OCI-M2 (cell line): ENCODE measurements at regions not wholly inside any gene's neighbourhood (a gene's known extent, or its start where the extent isn't known, plus 50 kb on each side); places are given as distances from the start of the nearest gene placed in this dataset.
"Not testable (repeated sequence)": the region's sequence is repeated elsewhere in the genome, so short reads cannot be mapped to it uniquely, and the experiment has no call there.

Experiments
- DNase-seq: peaks from one replicate; lab custom pipeline; 2025; ENCODE audit not compliant: unreplicated experiment; lab: John Stamatoyannopoulos, UW

GRCh38 chr4:128758314-128758922 is 51.1 kb upstream of the JADE1 start:
- DNase-seq, result no peak

GRCh38 chr4:128757712-128758111 is 51.8 kb upstream of the JADE1 start:
- DNase-seq, result no peak

GRCh38 chr4:128751354-128751753 is 58.1 kb upstream of the JADE1 start:
- no peak for DNase-seq

- not testable (repeated sequence) for DNase-seq
These were observed 67.8 kb upstream of the JADE1 start for GRCh38 chr4:128741748-128742147.

GRCh38 chr4:128737098-128737513 is 72.4 kb upstream of the JADE1 start:
- DNase-seq, result no peak

GRCh38 chr4:128735714-128736113 is 73.8 kb upstream of the JADE1 start:
- no peak for DNase-seq

GRCh38 chr4:128728190-128728589 is 81.3 kb upstream of the JADE1 start:
- no peak for DNase-seq

GRCh38 chr4:128727658-128728057 is 81.8 kb upstream of the JADE1 start:
- no peak for DNase-seq

GRCh38 chr4:128725405-128726055 is 84.0 kb upstream of the JADE1 start:
- DNase-seq, result no peak

GRCh38 chr4:128722911-128723310 is 86.6 kb upstream of the JADE1 start:
- DNase-seq, result no peak

GRCh38 chr4:128721896-128722295 is 87.6 kb upstream of the JADE1 start:
- DNase-seq, result no peak

GRCh38 chr4:128720270-128720669 is 89.2 kb upstream of the JADE1 start:
- DNase-seq, result no peak

GRCh38 chr4:128718768-128719167 is 90.7 kb upstream of the JADE1 start:
- DNase-seq, result no peak

GRCh38 chr4:128716338-128716737 is 93.2 kb upstream of the JADE1 start:
- no peak for DNase-seq

GRCh38 chr4:128715616-128716015 is 93.9 kb upstream of the JADE1 start:
- no peak for DNase-seq

- no peak for DNase-seq
These were observed 98.1 kb upstream of the JADE1 start for GRCh38 chr4:128711361-128711760.

GRCh38 chr4:128709268-128709667 is 100.2 kb upstream of the JADE1 start:
- DNase-seq, result no peak

- no peak for DNase-seq
These were observed 101.6 kb upstream of the JADE1 start for GRCh38 chr4:128707864-128708263.

GRCh38 chr4:128703948-128704347 is 105.6 kb upstream of the JADE1 start:
- DNase-seq, result no peak

- DNase-seq, result no peak
These were observed 108.7 kb upstream of the JADE1 start for GRCh38 chr4:128700659-128701350.

GRCh38 chr4:128698386-128698785 is 111.1 kb upstream of the JADE1 start:
- DNase-seq, result no peak

GRCh38 chr4:128697323-128697722 is 112.2 kb upstream of the JADE1 start:
- no peak for DNase-seq
